ENCODE measurements at regions not wholly inside any gene's neighbourhood (a gene's known extent, or its start where the extent isn't known, plus 50 kb on each side); places are given as distances from the start of the nearest gene placed in this dataset.

DNA sequence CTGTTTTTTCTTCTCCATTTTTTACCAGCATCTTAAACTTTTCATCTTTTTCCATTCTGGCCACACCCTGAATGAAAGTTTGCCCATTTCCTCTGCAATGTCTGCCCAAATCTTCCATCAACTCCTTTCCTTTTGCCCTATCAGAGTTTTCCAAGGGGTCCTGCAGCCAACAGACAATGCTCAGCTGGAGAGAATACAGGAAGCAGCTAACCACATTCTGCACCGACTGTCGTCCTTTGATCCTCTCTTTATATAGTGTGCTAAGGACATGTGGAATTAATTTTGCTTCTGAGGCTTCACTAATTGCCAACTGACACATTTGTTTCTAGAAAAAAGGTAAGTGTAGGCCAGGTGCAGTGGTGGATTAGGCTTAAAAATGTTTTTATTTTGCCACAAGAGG lies 50.5 kb upstream of the DLX2 start:
- no peak overlapping the region for H3K4me3 ChIP-seq (ENCODE audit: low read depth, low read length)
- DNase-seq (ENCODE audit: low read depth) = no peak

DNA sequence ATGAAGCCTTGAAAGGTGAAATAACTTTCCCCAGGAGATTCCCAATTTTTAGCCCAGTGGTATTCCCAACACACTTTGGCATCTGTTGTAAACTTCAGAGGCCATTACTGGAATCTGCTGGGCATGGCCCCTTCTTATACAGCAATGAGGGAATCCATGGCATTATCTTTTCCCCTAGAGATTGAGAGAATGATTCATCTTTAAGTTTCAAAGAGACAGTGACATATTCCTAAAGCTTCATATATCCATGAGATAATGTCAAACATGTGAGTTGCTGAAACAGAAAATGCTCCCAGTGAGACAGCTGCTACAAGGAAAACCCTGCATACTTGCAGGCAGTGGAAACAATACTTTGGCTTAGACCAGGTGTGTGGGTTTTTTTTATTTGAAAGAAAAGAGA lies 51.1 kb upstream of the DLX2 start:
- H3K4me3 ChIP-seq (ENCODE audit: low read depth, low read length) = no peak overlapping the region
- DNase-seq (ENCODE audit: low read depth) = no peak

DNA sequence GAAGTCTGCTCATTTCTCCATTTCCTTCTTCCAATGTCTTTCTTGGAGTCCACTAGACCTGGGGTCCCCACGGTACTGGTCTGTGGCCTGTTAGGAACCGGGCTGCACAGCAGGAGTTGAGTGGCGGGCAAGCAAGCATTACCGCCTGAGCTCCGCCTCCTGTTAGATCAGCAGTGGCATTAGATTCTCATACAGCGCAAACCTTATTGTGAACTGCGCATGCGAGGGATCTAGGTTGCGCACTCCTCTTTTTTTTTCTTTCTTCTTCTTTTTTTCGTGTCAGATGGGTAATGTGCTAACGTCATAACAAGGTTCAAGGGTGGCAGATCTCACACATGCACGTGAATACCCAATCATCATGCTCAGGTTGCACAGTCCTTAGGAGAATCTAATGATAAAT lies 53.1 kb upstream of the DLX2 start:
- no peak for DNase-seq (ENCODE audit: low read depth)

DNA sequence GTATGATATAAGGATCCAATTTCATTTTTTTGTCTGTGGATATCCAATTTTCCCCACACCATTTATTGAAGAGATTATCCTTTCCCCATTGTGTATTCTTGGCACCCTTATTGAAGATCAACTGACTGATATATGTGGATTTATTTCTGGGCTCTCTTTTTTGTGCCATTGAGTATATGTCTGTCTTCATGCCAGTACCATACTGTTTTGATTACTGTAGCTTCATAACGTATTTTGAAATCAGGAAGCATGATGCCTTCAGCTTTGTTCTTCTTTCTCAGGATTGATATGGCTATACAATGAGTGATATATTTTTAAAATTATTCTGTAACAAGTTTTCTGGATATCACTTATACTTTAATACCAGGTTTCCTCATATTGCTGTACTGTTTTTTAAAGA lies 58.1 kb upstream of the DLX2 start:
- no peak overlapping the region for H3K4me3 ChIP-seq (ENCODE audit: low read depth, low read length)
- DNase-seq (ENCODE audit: low read depth) = no peak

More for the DNA sequence above, 53.1 kb upstream of the DLX2 start:
- H3K4me3 ChIP-seq (ENCODE audit: low read depth, low read length) = no peak overlapping the region

DNA sequence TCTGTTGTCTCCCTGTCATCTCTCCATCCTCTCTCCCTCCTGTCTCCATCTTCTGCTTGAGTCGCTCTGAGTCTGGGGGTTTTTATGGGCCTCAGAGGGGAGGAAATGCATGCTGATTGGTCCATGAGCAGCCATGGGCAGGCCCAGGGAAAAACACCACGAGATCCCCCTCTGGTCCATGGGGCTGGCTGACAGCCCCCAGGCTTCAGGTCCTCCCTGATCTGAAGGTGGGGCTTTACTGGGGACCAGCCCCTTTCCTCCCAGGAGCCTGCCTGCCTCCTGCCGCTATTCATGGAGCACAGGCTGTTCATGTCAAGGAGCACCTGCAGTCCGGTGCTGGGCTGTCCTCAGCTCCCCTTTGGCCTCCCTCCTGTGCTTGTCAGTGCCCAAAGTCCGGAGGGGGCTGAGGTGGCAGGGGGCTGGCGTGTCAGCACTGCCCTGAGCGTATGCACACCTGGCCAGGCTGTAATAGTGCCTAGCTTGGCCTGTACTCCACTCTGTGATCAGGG lies 59.6 kb upstream of the DLX2 start:
- no peak overlapping the region for H3K4me3 ChIP-seq (ENCODE audit: low read depth, low read length)
- no peak for DNase-seq (ENCODE audit: low read depth)

DNA sequence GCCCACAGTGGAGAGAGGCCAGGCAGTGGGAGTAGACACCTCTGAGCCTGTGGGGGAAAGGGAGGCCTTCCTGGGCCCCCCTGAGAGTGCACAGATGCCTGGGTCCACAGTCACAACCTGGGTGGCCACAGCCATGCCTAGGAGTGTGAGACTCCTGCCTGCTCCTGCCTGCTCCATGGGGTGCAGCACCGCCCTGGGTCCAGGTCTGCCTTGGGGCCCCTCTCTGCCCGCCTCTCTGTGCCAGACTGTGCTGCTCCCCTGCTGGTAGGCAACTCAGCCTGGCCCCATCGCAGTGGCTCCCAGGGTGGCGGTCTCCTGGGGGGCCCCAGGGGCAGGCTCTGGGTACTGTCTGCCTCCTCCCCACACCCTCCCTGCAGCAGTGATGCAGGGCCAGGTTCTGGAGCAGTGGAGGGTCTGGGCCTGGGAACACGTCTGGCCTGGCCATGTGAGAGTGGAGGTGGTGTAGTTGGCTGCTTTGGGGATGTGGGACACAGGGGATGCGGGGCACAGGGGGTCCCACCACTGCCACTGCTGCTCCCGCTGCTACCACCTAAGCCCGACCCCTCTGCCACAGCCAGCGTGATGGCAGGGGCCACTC lies 60.1 kb upstream of the DLX2 start:
- no peak for DNase-seq (ENCODE audit: low read depth)
- no peak overlapping the region for H3K4me3 ChIP-seq (ENCODE audit: low read depth, low read length)

DNA sequence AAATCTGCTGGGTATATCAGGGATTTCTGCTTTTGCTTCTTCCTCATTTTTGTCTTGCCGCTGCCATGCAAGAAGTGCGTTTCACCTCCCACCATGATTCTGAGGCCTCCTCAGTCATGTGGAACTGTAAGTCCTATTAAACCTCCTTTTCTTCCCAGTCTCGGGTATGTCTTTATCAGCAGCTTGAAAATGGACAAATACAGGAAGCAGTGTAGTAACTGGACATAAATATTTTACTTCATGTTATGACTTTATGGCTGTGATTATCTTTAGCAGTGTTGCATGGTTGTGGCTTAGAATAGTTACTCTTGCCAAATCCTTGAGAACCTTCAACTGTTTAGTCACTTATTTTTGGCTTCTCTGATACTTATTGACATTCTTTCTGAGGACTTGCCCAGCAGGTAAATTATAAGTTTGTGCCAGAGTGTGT lies 66.2 kb upstream of the DLX2 start:
- no peak for DNase-seq (ENCODE audit: low read depth)
- H3K4me3 ChIP-seq (ENCODE audit: low read depth, low read length) = no peak overlapping the region

DNA sequence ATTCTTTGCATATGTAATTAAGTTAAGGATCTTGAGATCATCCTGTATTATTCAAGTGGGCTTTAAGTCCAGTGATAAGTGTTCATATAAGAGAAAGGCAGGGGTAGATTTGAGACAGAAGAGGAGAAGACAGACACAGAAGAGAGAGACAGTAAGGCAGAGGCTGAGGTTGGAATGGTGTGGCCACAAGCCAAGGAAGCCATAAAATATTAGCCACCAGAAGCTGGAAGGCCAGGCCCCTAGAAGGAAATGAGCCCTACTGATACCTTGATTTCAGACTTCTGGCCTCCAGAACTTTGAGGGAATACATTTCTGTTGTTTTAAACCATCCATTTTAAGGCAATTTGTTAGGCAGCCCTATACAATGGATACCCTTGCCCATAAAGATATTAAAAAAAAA lies 66.9 kb upstream of the DLX2 start:
- no peak overlapping the region for H3K4me3 ChIP-seq (ENCODE audit: low read depth, low read length)
- no peak for DNase-seq (ENCODE audit: low read depth)

DNA sequence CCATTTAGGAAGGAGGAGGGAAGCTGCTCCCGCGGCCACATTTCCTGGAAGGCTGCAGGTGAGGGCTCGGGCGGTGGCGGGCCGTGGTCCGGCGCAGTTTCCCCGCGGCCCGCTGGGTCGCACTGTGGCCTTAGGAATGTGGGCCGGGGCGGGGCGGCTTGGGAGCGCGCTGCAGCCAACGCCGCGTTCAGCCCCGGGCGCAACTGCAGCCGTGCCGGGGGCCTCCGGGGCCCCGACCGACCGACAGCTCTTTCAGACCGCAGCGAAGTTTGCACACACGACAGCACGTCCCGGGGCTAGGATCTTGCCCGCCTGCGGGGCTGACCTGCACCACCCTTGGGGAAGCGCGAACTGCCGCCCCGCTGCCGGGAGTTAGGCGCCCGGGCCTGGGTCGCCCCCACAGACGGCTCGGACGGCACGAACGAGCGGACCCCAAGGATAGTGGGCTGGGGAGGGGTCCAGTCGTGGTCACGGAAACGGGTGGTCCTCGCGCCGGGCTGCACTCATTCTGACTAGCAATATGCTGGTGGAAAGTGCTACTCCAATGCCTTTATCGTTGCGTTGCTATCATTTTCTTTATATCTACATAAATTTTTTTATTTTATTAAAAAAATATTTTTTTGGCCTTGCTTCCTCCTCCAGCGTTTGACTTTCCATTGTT lies 69.9 kb upstream of the DLX2 start:
- peak overlapping the region; percentile 70 for H3K4me3 ChIP-seq (ENCODE audit: low read depth, low read length)
- no peak for DNase-seq (ENCODE audit: low read depth)

DNA sequence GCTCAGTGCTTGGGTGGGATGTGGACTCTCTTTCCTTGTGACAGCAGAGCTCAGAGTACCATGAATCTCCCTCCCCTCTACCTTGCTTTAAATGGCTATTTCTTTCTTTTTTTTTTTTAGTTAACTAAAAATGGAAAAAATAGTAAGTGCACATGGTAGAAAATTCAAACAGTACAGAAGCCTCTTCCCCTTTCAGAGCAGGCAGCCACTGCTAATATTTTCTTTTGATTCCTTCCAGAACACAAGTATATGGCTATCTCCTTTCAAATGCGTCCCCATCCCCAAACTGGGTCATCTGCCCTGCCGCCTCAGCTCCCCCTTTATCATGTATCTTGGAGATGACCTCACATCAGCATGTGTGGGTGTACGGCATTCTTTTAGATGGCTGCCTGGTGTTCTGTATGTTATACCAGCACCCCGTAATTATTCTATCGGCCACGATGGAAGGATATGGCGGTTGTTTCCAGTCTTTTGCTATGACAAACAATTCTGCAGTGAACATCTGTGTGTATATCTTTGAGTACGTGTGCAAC lies 70.5 kb upstream of the DLX2 start:
- no peak overlapping the region for H3K4me3 ChIP-seq (ENCODE audit: low read depth, low read length)
- DNase-seq (ENCODE audit: low read depth) = no peak

DNA sequence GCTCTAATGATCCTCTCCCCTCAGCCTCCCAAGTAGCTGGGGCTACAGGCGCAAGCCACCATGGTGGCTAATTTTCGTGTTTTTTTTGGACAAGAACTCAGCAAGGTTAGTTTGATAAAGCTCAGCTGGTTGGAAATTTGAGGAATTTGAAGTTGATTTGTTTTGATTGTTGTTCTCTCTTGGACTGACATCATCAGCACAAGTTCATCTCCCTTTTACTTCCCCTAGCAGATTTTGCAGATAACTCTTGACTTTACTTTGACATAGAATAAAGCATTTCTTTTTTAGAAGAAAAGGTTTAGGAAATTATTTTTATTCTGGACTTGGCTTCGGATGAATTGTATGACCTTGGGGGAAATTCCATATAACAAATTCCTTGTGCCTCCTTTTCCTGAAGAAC lies 74.9 kb upstream of the DLX2 start:
- H3K4me3 ChIP-seq (ENCODE audit: low read depth, low read length) = no peak overlapping the region
- DNase-seq (ENCODE audit: low read depth) = no peak

DNA sequence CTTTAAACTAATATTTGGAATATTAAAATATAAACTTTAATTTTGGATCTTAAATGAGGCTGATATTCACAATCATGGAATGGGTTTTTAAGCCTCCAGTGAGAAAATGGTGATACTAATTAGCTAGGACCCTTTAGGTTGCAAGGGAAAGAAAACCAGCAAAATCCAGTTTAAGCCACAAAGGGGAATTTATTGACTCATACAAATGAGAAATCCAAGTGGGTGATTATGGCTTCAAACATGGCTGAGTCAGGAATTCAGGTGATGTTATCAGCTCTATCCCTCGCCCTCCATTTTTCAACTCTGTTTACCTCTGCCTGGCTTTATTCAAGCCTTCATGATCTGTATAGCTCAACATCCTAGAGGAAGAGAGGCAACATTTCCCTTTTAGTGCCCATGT lies 75.3 kb upstream of the DLX2 start:
- no peak overlapping the region for H3K4me3 ChIP-seq (ENCODE audit: low read depth, low read length)
- DNase-seq (ENCODE audit: low read depth) = no peak

DNA sequence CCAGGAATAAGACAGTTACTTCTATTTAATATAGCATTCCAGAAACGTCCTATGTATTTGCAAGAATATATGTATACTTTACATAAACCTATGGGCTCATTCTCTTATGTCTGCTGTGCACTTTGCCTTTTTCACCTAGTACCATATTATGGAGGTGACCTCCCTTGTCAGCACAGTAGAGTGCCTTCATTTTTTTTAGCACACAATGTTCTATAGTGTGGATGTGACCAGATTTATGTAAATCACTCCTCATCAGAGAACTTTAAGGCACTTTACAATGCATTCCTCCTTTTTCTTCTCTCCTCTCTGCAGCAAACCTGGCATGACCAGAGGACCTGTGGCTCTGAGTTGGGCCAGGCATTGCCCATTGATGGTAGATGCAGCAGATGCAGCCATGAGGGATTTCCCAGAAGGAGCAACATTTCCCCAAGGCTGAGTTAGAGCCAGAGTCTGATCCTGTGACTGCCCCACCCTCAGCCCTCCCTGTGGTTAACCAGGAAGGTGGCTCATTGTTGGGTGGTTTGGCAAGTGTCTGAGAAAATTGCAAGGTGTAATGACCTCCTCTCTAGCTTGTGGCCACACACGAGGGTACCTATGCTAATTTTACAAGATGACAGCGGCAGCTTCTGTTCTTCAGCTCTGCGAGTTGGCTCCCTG lies 76.5 kb upstream of the DLX2 start:
- no peak for DNase-seq (ENCODE audit: low read depth)
- H3K4me3 ChIP-seq (ENCODE audit: low read depth, low read length) = no peak overlapping the region

DNA sequence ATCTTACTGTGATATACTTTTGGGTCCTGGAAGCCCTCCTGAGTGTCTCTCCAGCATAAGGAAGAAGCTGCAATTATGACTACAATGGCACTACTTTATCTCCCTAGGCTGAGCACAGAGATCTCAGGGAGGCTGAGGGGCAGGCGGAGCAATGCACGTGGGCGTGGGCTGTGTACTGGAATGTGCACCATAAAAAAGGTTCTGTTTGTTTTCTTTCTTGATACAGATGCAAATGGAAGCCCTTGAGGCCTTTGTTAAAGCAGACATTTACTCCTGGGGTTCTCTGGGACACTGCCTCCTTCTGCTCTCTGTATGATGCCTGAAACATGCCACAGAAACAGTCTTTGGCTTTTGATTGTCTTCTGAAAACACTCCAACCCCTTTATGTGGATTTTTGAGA lies 79.1 kb upstream of the DLX2 start:
- no peak overlapping the region for H3K4me3 ChIP-seq (ENCODE audit: low read depth, low read length)

DNA sequence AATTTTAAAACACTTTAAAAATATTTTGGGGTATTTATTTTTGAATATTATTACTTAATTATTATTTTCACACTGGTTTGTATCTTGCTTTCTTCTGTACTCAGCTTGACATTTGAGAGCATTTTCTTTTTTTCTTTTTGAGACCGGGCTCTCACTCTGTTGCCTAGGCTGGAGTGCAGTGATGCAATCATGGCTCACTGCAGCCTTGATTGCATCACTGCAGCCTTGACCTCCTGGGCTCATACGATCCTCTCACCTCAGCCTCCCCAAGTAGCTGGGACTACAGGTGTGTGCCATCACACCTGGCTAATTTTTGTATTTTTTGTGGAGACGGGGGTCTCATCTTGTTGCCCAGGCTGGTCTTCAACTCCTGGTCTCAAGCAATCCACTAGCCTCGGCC lies 79.9 kb upstream of the DLX2 start:
- H3K4me3 ChIP-seq (ENCODE audit: low read depth, low read length) = no peak overlapping the region
- no peak for DNase-seq (ENCODE audit: low read depth)

More for the DNA sequence above, 79.1 kb upstream of the DLX2 start:
- DNase-seq (ENCODE audit: low read depth) = no peak

DNA sequence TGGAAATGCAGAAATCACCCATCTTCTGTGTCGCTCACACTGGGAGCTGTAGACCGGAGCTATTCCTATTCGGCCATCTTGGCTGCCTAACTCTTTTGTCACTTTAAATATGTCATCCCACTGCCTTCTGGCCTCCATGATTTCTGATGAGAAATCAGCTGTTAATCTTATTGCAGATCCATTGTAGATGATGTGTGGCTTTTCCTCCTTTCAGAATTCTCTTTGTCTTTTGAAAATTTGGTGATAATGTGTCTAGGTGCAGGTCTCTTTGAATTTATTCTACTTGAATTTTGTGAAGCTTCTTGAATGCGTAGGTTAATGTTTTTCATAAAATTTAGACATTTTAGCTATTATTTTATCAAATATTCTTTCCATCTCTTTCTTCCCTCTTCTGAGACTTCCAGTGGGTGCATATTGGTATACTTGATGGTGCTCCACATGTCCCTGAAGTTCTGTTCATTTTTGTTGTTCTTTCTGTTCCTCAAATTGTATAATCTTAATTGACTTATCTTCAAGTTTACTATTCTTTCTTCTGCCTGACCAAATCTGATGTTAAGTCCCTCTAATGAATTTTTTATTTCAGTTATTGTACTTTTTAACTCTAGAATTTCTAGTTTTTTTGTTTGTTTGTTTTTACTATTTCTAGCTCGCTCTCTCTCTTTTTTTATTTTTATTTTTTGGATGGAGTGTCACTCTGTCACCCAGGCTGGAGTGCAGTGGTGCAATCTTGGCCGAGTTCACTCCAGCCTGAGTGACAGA lies 90.8 kb upstream of the DLX2 start:
- no peak overlapping the region for H3K4me3 ChIP-seq (ENCODE audit: low read depth, low read length)
- no peak for DNase-seq (ENCODE audit: low read depth)

DNA sequence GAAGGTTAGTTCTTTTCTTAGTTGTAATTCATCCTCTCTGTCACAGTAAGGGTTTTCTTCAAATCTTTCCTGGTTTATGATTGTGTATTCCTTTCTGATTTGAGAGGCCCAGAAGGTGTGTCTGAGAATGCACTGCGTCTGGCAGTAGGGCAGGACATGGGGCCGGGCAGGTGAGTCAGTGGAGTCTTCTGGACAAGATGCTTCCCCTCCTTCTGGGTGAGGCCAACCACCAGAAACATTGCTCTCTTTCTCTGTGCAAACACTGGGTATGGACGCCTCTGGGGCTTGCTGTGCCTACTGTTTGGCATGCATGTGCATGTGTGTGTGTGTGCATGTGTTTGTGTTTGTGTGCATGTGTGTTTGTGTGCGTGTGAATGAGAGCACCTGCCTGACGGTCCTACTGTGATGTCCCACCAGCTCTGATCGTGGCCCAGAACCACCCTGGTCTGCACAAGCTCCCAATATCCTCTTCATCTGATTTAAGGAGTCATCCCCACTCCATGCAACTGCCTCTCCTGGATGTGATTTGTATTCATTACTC lies 93.2 kb upstream of the DLX2 start:
- DNase-seq (ENCODE audit: low read depth) = no peak
- no peak overlapping the region for H3K4me3 ChIP-seq (ENCODE audit: low read depth, low read length)

DNA sequence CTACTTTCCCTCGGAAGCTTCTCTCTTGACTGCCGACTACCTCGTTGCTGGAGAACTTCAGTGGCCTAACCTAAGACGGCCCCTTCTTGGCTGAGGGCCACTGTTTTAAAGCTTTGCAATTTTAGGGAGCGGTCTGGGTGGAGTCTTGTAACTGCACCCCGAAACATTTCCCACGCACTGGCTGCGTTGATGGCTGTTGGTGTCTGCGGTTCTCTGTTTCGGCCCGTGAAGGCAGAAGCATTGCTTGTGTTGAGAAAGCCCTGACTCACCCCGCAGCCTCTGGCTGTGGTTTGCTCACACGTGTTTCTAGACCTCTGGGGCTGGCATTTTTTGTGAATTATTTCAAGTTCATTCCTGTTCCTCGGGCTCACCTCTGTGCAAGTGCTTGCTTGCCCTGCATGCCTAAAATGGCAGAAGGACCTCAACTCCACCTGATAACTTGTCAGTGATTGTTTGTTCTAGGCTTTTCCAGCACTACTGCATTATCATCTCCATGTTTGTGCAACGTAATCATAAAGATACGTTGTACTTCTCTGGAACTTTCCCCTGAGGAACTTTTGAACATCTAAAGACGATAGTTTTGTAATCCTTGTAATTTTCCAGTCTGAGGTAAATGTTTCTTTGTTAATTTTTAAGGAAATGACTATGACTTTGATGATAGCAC lies 94.2 kb upstream of the DLX2 start:
- no peak overlapping the region for H3K4me3 ChIP-seq (ENCODE audit: low read depth, low read length)
- no peak for DNase-seq (ENCODE audit: low read depth)

DNA sequence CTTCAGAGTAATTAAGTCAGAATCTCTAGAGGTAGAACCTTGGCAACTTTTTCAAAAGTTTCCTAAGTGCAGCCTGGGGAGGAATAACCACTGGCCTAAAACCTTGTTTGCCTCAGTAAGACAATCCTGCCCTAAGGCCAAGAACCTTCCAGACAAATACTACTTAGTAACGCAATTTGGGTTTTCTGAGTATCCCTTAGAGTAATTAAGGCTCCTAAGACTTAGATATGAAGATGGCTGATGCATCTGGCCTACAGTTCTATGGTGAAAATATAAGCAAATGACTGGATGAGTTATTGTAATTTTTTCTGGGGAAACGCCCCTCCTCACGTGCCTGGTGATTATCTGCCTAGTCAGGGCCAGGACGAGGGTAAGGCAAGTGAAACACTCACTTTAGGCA lies 95.7 kb upstream of the DLX2 start:
- no peak overlapping the region for H3K4me3 ChIP-seq (ENCODE audit: low read depth, low read length)
- DNase-seq (ENCODE audit: low read depth) = no peak
